NCI-H1436 (cell line): ENCODE measurements at regions not wholly inside any gene's neighbourhood (a gene's known extent, or its start where the extent isn't known, plus 50 kb on each side); places are given as distances from the start of the nearest gene placed in this dataset.
"Not testable (repeated sequence)": the region's sequence is repeated elsewhere in the genome, so short reads cannot be mapped to it uniquely, and the experiment has no call there.

Source experiments
- DNase-seq: peaks from one replicate; lab custom pipeline; 2025; lab: John Stamatoyannopoulos, UW

DNA sequence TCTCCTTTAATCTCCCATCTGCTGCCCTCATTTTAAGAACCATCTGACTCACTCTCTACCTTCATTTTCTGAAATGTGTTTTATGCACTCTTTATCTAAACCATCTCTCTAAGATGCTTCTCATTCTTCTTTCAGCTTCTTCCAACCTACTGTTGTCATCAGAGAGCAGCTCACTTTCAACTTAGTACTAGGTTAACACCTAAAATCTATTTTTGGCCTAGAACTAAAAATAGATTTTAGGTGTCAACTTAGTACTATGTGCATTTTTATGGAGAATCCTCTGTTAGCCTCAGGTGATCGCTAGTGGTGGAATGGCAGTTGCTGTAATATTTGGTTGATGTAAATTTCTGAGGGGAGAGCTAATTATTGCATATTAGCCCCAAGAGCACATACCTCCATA is 277.1 kb downstream of the KCNJ2 start:
- DNase-seq, result no peak

DNA sequence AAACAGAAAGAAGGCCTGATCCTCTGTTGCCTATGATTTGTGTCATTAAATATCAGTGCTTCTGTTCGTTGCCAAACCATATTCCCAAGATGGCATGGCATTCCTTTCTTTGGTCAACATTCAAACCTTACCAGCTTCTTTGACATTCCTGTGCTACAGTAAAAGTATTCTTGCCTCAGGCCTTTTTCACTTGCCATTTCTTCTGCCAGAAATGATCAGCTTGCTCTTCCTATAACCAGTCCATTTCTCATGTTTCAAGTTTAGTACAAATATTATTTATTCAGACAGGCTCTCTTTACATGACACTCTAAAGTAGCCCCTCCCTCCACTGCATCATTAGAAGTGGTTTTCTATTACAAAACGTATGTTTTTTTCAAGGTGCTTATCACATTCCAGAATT is 278.3 kb downstream of the KCNJ2 start:
- DNase-seq, result no peak

DNA sequence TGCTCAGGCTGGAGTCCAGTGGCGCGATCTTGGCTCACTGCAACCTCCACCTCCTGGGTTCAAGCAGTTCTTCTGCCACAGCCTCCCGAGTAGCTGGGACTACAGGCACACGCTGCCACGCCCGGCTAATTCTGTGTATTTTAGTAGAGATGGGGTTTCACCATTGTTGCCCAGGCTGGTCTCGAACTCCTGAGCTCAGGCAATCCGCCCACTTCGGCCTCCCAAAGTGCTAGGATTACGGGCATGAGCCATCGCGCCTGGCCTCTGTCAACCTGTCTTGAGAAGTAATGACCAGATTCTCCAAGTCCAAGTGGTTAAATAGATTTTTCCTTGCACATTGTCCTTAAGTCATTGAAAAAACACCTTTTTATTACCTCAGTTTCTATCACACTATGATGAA is 283.7 kb downstream of the KCNJ2 start:
- DNase-seq, result not testable (repeated sequence)

DNA sequence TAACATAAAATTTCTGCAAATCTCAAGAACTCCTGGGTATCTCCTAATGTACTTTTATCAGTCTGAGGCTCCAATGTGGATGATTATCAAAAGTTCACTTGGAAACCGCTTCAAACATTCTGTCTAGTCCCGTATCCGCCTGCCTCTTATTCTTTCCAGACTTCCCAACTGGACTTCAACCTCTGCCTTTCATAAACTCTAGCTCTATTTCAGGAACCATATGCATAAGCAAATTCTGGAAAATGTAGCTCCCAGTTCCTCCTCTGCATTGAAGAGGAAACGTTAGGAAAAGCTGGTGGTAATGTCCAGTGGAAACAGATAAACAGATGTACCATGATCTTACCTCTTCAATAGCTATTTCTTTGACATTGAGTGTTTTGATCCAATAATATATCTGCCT is 285.0 kb downstream of the KCNJ2 start:
- no peak for DNase-seq

DNA sequence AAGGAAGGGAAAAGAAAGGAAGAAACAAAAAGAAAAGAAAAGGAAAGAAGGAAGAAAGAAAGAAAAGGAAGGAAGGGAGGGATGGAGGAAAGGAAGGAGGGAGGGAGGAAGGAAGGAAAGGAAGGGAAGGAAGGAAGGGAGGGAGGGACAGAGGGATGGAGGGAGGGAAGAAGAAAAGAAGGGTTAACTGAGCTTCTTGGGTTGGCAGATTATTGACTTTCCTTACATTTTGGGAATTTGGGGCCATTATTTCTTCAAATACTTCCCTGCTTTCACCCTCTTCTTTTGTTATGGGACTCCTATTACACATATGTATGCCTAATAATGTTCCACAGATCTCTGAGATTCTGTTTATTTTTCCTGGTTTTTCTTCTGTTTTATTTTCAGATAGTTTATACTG is 285.6 kb downstream of the KCNJ2 start:
- no peak for DNase-seq

DNA sequence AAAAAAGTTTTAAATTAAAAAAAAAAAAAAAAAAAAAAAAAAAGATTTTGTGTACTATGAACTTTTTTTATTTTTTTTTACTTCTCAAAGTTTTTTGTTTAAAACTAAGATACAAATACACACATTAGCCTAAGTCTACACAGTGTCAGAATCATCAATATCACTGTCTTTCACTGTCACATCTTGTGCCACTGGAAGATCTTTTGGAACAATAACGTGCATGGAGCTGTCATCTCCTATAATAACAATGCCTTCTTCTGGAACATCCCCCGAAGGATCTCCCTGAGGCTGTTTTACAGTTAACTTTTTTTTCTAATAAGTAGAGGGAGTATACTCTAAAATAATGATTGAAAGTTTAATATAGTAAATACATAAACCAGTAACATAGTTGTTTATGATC is 295.7 kb downstream of the KCNJ2 start:
- no peak for DNase-seq

DNA sequence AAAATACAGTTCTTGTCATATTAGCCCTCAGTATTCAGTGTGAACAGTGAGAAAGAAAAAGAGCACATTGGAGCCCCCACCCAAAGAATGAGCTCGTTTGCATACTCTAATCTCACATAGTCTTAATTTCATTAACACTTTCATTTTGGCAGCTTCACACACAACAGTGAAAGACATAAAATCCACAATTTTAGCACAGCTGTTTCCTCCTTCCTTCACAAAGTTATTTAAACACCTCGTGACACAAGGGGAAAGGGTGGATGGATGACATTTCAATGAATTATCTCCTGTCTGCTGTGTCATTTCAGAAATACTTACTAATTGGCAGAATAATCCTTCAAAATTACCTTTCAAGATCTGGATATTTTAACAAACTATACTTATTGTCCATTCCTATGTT is 299.3 kb downstream of the KCNJ2 start:
- DNase-seq, result no peak

DNA sequence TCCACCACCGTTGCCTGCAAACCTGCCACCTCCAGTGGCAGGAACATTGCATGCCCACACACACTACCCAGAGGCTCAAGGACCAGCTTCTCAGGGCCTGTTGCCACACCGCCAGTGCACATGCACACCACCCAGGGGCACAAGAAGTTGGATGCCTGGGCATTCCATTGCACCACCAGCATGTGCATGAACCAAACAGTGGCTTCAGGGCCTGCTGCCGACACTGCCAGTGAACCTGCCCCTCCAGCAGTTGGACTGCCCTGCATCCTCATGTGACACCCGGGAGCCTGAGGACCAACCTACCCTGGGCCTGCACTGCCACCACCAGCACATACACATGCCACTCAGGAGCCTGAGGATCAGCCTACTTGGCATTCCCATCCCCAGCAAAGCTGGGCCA is 303.7 kb downstream of the KCNJ2 start:
- DNase-seq, result no peak

DNA sequence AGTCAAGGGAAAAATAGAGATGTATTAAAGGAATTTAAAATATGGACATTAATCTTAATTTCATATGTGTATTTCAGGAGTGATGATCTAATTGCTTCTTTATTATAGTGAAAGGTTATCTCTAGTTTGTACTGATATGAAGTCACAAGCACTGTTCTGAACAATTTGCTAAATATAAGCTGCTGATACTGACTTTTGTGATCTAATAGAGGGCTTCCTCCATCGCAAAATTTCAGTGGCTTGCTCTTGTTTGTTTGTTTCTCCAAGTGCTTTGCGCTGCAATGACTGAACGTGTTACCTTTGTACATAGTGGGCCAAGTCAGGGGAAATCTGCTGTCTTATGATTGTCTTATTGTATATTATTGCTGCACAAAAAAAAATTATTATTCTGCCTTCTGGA is 307.0 kb downstream of the KCNJ2 start:
- DNase-seq, result no peak

DNA sequence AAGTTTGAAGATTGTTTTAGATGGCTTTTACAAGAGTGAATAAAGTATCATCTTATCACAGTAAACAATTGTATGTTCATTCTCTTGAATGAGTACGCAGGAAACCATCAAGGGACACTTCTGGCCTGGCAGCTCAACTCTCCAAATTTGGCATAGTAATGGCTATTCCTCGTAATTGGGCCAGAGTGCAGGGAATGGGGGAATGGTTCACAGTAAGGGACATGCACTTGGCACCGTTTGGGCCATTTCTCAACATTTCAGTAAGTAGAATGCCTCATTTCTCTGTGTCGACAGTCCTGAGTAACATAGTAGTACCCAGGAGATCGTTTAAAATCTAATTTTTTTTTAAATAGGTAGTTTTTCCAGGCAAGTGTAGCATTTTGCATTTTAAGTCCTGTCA is 309.6 kb downstream of the KCNJ2 start:
- no peak for DNase-seq

DNA sequence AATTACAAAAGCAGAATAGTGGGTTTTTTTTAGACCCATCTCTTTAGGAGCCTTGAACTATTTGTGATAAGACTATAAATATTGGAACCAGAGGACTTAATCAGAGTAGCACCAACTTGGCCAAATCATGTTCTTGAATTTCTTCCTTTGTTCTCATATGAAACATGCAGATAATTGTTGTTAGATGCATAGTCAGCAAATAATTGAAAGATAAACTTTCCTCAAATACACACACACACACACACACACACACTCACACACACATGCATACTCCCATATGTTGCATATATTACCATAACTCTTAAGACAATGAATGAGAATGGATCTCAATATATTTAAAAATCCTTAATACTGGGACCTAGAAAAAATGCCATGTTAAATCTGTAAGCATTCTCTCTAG is 310.4 kb downstream of the KCNJ2 start:
- no peak for DNase-seq

DNA sequence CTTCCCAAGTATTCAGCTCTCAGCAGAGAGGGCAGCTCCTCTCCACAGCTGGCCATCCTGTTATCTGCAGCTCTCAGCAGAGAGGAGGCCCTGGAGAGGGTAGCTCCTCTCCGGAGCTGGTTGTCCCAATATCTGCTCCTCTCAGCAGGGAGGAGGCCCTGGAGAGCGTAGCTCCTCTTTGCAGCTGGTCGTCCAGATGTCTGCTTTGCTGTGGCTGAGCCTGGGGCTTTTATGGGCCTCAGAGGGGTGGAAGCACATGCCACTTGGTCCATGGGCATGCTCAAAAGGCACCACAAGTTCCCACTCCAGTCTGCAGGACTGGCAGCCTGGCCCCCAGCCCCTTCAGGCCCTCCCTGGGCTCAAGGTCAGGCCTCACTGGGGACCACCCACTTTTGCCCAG is 314.3 kb downstream of the KCNJ2 start:
- DNase-seq, result no peak

DNA sequence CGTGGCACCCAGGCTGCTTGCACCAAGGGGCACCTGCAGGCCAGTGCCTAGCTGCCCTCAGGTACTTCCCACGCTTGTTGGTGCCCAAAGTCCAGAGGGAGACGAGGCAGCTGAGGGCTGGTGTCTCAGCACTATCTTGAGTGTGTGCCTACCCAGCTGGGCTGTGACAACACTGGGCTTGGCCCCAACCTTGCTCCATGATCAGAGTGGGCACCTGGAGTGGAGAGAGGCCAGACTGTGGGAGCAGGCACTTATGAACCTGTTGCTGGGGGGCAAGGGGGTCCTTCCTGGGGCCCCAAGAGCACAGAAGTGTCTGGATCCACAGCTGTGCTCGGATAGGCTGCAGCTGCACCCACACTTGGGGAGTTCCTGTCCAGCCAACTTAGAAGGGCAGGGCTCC is 314.7 kb downstream of the KCNJ2 start:
- DNase-seq, result no peak

DNA sequence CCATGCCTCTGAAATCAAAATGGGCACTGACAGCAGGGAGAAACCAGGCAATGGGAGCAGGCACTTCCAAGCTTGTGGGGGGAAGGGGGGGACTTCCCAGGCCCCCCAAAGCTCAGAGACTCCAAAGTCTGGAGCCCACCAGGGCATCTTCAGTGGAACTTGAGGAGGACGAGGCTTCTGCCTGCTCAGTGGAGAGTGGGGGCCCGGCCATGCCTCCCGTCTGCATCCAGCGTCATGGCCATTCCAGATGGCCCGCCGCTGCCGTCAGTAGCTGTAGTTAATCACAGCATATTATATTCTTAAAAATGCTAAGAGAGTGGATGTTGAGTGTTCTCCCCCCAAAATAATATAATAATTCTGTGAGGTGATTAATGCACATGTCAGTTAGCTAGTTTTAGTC is 315.2 kb downstream of the KCNJ2 start:
- no peak for DNase-seq

DNA sequence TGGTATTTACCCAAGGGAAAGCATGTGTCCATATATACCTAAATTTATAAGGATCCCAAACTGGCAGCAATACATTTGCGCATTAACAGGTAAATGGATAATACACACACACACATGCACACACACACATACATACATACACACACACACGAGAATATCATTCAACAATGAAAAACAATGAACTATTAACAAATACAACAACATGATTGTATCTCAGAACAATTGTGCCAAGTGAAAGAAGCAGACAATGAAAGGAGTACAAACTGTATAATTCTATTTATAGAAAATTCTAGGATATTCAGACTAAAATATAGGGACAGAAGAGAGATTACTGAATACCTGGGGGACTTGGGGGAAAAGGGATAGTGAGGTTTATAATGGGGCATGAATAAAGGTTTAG is 323.0 kb downstream of the KCNJ2 start:
- DNase-seq, result no peak

DNA sequence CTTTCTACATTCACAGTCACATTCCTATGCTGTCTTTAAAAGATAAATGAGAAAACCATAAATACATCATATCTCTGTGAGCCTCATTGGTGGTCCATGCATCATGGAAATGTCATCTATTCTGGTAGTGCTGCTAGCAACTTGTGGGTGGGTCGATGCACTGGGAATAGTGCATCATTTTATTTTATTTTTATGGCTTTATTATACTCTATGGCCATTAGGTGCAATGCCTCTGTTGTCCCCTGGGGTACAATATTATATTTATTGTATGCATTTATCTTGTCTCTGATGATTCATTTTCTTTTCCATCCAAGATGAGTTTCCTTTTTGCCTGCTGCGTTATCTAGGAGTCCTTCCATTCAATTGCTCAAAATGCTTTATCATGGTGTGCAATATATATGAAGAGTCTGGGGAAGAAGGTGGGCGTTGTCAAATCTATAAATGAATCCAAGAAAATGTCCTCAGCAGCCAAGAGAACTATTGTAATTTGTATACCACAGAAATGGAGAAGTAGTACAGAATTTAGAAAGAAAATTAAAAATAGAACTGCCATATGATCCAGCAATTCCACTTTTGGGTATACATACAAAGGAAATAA is 324.0 kb downstream of the KCNJ2 start:
- DNase-seq, result no peak

DNA sequence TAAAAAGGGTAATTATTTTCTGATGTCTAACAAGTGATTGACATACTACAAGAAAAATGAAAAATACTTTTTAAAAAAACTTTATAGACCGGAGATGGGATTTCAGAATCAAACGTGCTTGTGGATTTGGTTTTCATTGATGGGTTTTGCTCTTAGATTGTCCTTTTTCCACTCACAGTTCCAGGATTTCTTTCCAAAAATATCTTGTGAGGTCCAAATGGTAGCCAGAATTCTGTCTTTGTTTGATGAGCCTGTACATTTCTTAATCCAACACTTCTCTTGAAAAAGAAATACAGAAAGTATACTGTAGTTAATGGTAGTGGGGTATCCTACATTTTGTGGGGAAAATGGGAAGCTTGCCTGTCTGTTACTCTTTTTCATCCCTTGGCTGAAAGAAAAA is 329.3 kb downstream of the KCNJ2 start:
- DNase-seq, result no peak

DNA sequence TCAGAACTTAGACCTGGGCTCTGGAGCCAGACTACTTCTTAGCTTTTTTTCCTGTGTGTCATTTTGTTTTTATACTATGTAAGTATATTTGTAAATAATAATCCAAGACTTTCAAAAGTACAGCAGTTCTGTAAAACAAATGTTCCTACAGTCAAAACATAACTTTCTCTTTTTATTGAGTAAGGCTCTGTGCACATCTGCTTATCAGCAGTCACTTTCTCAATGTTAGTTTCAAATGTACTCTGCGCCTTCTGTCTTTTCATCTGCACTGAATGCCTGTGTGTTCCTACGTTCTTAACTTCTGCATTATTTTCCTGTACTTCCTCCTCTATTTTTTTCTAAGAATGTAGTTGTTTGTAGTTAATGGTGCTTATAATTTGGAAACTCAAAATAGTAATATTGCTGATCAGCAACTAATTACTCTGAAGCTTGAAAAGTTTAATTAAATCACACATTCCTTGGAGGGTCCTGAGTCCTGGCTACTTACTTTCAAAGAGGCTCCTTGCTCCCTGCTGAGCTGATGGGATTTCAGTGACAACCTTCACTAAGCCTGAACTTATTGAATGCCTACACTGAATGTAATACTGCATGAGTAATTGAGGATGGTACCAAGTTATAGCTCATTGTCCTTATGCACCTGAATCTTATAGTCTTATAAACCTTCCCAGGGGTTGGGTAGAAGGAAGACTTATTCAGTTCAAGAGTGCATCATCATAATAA is 329.9 kb downstream of the KCNJ2 start:
- DNase-seq, result no peak

DNA sequence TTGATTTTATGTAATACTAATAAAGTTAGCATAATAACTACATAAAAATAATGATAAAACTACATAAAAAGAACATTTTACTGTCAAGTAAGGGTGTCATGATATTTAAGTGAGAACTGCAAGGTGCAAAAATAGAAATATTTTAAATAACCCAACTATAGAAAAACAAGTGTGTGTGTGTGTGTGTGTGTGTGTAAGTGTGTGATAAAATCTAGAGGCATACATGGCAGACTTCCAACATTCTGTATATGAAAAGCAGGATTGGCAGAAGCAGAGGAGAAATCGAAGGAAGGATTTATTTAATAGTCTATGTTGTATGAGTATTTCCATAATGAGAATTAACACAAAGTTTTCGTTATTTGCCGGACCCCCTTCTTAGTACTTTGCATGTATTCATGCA is 334.1 kb downstream of the KCNJ2 start:
- DNase-seq, result no peak

DNA sequence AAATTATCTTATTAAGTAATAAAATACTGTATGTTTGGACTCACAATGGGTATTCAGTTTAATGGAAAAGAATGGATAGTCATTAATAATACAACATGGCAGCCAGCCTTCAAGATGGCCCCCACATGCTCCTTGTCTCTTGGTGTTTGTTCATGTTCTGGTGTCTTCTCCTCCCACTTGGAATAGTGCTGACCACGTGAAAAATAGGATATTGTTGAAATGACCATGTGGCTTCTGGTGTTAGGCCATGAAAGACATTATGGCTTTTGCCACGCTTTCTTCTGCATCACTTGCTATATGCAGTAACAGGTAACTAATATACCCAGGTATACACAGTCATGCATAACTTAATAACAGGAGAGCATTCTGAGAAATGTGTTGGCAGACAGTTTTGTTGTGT is 341.0 kb downstream of the KCNJ2 start:
- no peak for DNase-seq

DNA sequence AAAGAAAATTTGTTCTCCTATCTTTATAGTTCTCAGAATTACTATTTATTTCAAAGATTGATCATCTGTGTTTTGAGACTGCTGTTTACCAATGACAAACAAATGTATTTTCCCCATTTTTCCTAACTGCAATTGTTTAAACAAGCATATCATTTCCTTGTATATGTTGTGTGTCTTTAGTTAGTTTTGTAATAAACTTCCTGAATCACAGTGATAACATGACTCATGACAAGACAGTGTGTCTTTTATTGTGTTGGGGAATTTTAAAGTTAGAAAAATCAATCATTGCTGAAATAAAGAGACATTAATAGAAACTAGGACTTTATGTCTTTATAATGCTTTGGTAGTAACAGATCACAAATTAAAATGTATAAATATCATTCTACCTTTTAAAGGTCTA is 348.5 kb downstream of the KCNJ2 start:
- no peak for DNase-seq

DNA sequence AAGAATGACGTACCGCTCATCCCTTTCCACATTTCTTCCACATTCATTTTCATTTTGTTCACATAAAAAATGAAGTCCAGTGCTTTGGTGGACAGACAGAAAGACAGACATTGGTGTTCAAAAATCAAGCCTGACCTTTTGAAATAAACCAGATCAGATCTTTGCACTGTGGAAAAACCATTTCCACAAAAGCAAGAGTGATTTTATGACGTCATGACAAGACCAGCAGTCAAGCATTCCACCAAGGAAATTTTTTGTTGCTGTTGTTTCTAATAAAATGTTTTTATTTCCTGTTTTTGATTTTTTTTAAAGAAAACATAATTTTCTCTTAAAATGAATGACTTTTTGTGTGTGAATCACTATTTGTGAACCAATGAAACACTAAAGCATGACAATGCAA is 350.0 kb downstream of the KCNJ2 start:
- no peak for DNase-seq

DNA sequence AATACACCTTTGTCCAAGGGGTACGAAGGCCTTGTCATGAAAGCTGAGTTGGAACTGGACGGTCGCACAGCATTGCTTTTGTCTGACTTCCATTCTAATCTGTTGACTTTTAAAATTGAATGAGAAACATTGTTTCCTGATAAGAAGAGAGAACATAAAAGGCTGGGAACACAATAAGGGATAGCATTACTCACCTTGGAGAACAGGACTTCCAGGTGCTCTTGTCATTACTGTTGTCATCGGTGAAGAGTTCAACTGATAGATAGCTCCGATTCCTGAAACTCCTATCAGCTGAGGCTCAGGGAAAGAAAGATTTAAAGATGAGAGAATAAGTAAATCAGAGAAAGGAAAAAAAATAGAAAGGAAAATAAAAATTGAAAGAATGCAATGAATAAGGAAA is 351.1 kb downstream of the KCNJ2 start:
- DNase-seq, result no peak

DNA sequence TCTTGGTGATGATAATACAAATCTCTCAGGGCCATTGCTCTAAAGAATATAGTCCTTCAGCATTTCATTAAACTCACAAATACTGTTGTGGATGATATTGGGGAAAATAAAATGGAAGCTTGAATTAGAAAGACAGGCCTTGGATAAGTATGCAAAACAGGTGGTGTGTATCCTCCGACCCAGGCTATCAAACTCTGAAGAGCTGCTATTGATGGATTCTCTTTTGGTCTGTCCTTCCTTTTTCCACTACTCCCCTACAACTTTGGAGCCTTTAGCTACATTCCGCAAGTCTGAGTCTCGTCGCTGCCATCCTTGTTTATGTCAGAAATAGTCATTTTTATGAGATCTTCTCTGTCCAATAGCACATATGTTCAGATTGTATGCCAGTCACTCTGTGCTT is 351.6 kb downstream of the KCNJ2 start:
- DNase-seq, result no peak
